ENCODE measurements at regions not wholly inside any gene's neighbourhood (a gene's known extent, or its start where the extent isn't known, plus 50 kb on each side); places are given as distances from the start of the nearest gene placed in this dataset.

- Histone ChIP-seq H3K9ac (ENCODE audit: low read depth, low read length) (no peak overlapping the region), H2AFZ (ENCODE audit: low read depth, low read length) (no peak overlapping the region), H3K36me3 (ENCODE audit: insufficient read depth, low read length) (no peaks in the 10 kb centered on the region), H3K79me2 (ENCODE audit: insufficient read depth, low read length) (no peaks in the 10 kb centered on the region), H3K4me2 (ENCODE audit: insufficient read depth, low read length) (no peak overlapping the region), H3K27ac (ENCODE audit: low read length) (no peak overlapping the region), H3K9me3 (ENCODE audit: insufficient read depth, low read length, severe bottlenecking) (no peaks in the 10 kb centered on the region), H4K20me1 (ENCODE audit: insufficient read depth, low read length) (no peaks in the 10 kb centered on the region), H3K27me3 (ENCODE audit: insufficient read depth, low read length, poor library complexity) (peaks cover 3% of the 10 kb centered on the region), H3K4me3 (ENCODE audit: low read depth in 1 of 2, low read length in 2 of 2) (no peak overlapping the region), H3K4me1 (ENCODE audit: insufficient read depth, low read length) (no peaks in the 10 kb centered on the region)
- DNase-seq, result no peak
- no peak for ATAC-seq (ENCODE audit: insufficient read depth, low read depth)
- TF ChIP-seq EZH2 (IDR thresholded peaks at IDR 0.05; ENCODE audit: borderline replicate concordance, low read depth, low read length, severe bottlenecking), result no peak
- TF ChIP-seq CTCF (IDR thresholded peaks at IDR 0.05; ENCODE audit: borderline replicate concordance, extremely low read depth, low read length, poor library complexity, severe bottlenecking), result no peak
Observed at GRCh38 chr20:16848061-16848460, 99.9 kb downstream of the OTOR start.

GRCh38 chr20:16848526-16848925 lies 100.4 kb downstream of the OTOR start:
- DNase-seq (no peak), ATAC-seq (ENCODE audit: insufficient read depth, low read depth) (no peak)
- no peaks in the 10 kb centered on the region for H3K9me3 ChIP-seq (ENCODE audit: insufficient read depth, low read length, severe bottlenecking)
- H3K79me2 ChIP-seq (ENCODE audit: insufficient read depth, low read length), result no peaks in the 10 kb centered on the region
- peaks cover 3% of the 10 kb centered on the region for H3K27me3 ChIP-seq (ENCODE audit: insufficient read depth, low read length, poor library complexity)
- H2AFZ ChIP-seq (ENCODE audit: low read depth, low read length), result no peak overlapping the region
- H3K36me3 ChIP-seq (ENCODE audit: insufficient read depth, low read length), result no peaks in the 10 kb centered on the region
- H3K27ac ChIP-seq (ENCODE audit: low read length), result no peak overlapping the region
- H4K20me1 ChIP-seq (ENCODE audit: insufficient read depth, low read length), result no peaks in the 10 kb centered on the region
- H3K4me3 ChIP-seq (ENCODE audit: low read depth in 1 of 2, low read length in 2 of 2), result no peak overlapping the region
- H3K4me2 ChIP-seq (ENCODE audit: insufficient read depth, low read length), result no peak overlapping the region
- H3K9ac ChIP-seq (ENCODE audit: low read depth, low read length), result no peak overlapping the region
- H3K4me1 ChIP-seq (ENCODE audit: insufficient read depth, low read length), result no peaks in the 10 kb centered on the region
- no peak for TF ChIP-seq CTCF (IDR thresholded peaks at IDR 0.05; ENCODE audit: borderline replicate concordance, extremely low read depth, low read length, poor library complexity, severe bottlenecking)
- TF ChIP-seq EZH2 (IDR thresholded peaks at IDR 0.05; ENCODE audit: borderline replicate concordance, low read depth, low read length, severe bottlenecking), result no peak

GRCh38 chr20:16860914-16861313 lies 112.8 kb downstream of the OTOR start:
- Histone ChIP-seq H3K4me3 (ENCODE audit: low read depth in 1 of 2, low read length in 2 of 2) (no peak overlapping the region), H3K36me3 (ENCODE audit: insufficient read depth, low read length) (no peaks in the 10 kb centered on the region), H3K9me3 (ENCODE audit: insufficient read depth, low read length, severe bottlenecking) (no peaks in the 10 kb centered on the region), H3K9ac (ENCODE audit: low read depth, low read length) (no peak overlapping the region), H3K27ac (ENCODE audit: low read length) (no peak overlapping the region), H3K4me2 (ENCODE audit: insufficient read depth, low read length) (no peak overlapping the region), H3K27me3 (ENCODE audit: insufficient read depth, low read length, poor library complexity) (no peaks in the 10 kb centered on the region), H4K20me1 (ENCODE audit: insufficient read depth, low read length) (no peaks in the 10 kb centered on the region), H3K79me2 (ENCODE audit: insufficient read depth, low read length) (no peaks in the 10 kb centered on the region), H3K4me1 (ENCODE audit: insufficient read depth, low read length) (no peaks in the 10 kb centered on the region), H2AFZ (ENCODE audit: low read depth, low read length) (no peak overlapping the region)
- DNase-seq, result no peak
- no peak for TF ChIP-seq EZH2 (IDR thresholded peaks at IDR 0.05; ENCODE audit: borderline replicate concordance, low read depth, low read length, severe bottlenecking)
- TF ChIP-seq CTCF (IDR thresholded peaks at IDR 0.05; ENCODE audit: borderline replicate concordance, extremely low read depth, low read length, poor library complexity, severe bottlenecking), result no peak
- no peak for ATAC-seq (ENCODE audit: insufficient read depth, low read depth)

- H4K20me1 ChIP-seq (ENCODE audit: insufficient read depth, low read length), result no peaks in the 10 kb centered on the region
- no peaks in the 10 kb centered on the region for H3K4me1 ChIP-seq (ENCODE audit: insufficient read depth, low read length)
- no peak overlapping the region for H2AFZ ChIP-seq (ENCODE audit: low read depth, low read length)
- no peaks in the 10 kb centered on the region for H3K36me3 ChIP-seq (ENCODE audit: insufficient read depth, low read length)
- no peak overlapping the region for H3K4me3 ChIP-seq (ENCODE audit: low read depth in 1 of 2, low read length in 2 of 2)
- ATAC-seq (ENCODE audit: insufficient read depth, low read depth) (no peak), DNase-seq (no peak)
- H3K27me3 ChIP-seq (ENCODE audit: insufficient read depth, low read length, poor library complexity), result no peaks in the 10 kb centered on the region
- no peak for TF ChIP-seq CTCF (IDR thresholded peaks at IDR 0.05; ENCODE audit: borderline replicate concordance, extremely low read depth, low read length, poor library complexity, severe bottlenecking)
- TF ChIP-seq EZH2 (IDR thresholded peaks at IDR 0.05; ENCODE audit: borderline replicate concordance, low read depth, low read length, severe bottlenecking), result no peak
- no peaks in the 10 kb centered on the region for H3K79me2 ChIP-seq (ENCODE audit: insufficient read depth, low read length)
- H3K9me3 ChIP-seq (ENCODE audit: insufficient read depth, low read length, severe bottlenecking), result no peaks in the 10 kb centered on the region
- no peak overlapping the region for H3K4me2 ChIP-seq (ENCODE audit: insufficient read depth, low read length)
- no peak overlapping the region for H3K27ac ChIP-seq (ENCODE audit: low read length)
- H3K9ac ChIP-seq (ENCODE audit: low read depth, low read length), result no peak overlapping the region
Observed at GRCh38 chr20:16861708-16862107, 113.5 kb downstream of the OTOR start.

All from DND-41 (cell line).